ENCODE measurements at regions not wholly inside any gene's neighbourhood (a gene's known extent, or its start where the extent isn't known, plus 50 kb on each side); places are given as distances from the start of the nearest gene placed in this dataset.
"Not testable (repeated sequence)": the region's sequence is repeated elsewhere in the genome, so short reads cannot be mapped to it uniquely, and the experiment has no call there.

DNA sequence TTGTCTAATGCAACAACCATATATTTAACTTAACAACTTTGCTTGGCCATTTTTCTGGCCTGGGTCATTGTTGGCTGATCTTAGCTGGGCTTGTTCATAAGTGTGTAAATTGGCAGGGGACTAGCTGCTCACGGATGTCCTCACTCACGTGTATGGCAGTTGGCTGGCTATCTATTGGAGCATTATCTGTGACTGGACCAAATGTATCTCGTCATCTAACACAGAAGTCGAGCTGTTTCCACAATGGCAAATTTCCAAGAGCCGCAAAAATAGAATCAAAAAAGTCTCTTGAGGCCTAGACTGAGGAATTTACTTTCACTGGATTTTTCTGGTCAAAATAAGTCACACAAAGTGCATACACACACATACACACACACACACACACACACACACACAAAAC is 893.3 kb downstream of the FAM181B start:
- in situ Hi-C loops (cut with HindIII; ENCODE audit: low pct_unique_long_range_greater_than_20kb, low sequenced_read_pairs): no loop called here
- TF ChIP-seq JUND (IDR thresholded peaks at IDR 0.05; ENCODE audit: low read depth): no peak
- no peak for DNase-seq (ENCODE audit: low read depth in 1 of 2, low spot score in 1 of 2)

DNA sequence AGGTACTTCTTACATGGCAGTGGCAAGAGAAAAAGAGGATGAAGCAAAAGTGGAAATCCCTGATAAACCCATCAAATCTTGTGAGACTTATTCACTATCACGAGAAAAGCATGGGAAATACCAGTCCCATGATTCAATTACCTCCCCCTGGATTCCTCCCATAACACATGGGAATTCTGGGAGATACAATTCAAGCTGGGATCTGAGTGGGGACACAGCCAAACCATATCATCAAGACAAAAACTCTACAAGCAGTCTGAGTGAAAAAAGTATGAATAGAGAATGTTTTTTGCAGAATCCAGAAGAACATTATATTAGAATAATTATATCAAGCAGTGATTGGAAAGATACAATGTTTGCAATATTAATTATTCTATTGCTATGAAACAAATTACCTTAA is 893.7 kb downstream of the FAM181B start:
- no peak for DNase-seq (ENCODE audit: low read depth in 1 of 2, low spot score in 1 of 2)
- no peak for TF ChIP-seq JUND (IDR thresholded peaks at IDR 0.05; ENCODE audit: low read depth)
- in situ Hi-C loops (cut with HindIII; ENCODE audit: low pct_unique_long_range_greater_than_20kb, low sequenced_read_pairs): no loop called here

DNA sequence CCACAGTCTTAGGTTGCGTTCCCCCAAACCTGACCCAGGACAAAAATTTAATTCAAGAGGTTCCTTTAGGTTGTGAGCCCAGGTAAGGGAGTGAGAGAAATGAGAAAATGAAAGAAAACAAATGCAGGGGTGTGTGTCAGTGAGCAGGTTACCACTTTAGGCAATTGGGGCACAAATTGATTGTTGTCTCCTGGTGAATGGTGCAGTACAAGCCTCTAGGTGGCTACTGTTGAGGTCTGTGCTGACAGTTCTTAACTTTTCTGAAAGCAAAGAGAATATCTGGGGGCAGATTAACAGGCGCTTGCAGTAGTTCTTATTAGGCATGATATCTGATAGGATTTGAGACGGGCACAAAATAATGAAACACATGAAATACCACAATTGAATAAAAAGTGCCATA is 894.6 kb downstream of the FAM181B start:
- no peak for TF ChIP-seq JUND (IDR thresholded peaks at IDR 0.05; ENCODE audit: low read depth)
- in situ Hi-C loops (cut with HindIII; ENCODE audit: low pct_unique_long_range_greater_than_20kb, low sequenced_read_pairs): no loop called here
- peak in 1 of 2 experiments; percentile 19 for DNase-seq (ENCODE audit: low read depth in 1 of 2, low spot score in 1 of 2)

DNA sequence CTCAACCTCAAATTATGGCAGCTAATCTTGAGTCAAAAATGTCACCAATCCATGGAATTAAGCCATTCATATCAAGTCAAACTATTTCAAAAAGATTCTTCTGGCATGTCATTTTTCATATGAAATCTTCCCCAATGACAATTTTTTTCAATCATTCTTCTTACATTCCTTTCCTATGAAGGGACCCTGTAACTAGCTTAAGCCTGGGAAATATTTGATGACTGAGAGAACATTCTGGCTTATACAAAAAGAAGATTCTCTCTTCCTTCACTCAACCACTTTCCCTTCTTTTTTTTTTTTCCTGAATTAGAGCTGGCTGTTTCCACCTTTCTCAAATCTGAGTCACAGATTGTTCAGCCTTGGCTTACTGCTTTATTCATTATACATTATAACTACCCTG is 903.7 kb downstream of the FAM181B start:
- no peak for DNase-seq (ENCODE audit: low read depth in 1 of 2, low spot score in 1 of 2)
- in situ Hi-C loops (cut with HindIII; ENCODE audit: low pct_unique_long_range_greater_than_20kb, low sequenced_read_pairs): no loop called here
- TF ChIP-seq JUND (IDR thresholded peaks at IDR 0.05; ENCODE audit: low read depth): no peak

DNA sequence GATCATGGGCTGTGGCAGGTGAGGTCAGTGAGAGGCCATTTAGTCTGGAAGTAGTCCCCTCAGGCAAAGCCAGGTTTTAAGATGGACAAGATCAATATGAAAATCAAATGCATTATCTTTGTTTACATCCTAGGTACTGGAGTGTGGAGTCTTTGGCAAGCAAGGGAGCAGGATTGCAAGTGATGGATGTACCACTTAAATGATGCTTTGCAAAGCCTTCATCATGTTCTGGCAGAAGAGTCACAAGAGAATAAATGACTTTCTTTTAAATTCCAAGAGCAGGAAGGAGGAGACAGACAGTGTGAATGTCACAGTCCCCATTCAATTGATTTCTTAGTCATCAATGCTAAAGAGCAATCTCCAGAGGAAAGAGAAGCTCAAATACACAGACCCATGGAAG is 908.3 kb downstream of the FAM181B start:
- in situ Hi-C loops (cut with HindIII; ENCODE audit: low pct_unique_long_range_greater_than_20kb, low sequenced_read_pairs): no loop called here
- no peak for DNase-seq (ENCODE audit: low read depth in 1 of 2, low spot score in 1 of 2)
- TF ChIP-seq JUND (IDR thresholded peaks at IDR 0.05; ENCODE audit: low read depth): no peak

DNA sequence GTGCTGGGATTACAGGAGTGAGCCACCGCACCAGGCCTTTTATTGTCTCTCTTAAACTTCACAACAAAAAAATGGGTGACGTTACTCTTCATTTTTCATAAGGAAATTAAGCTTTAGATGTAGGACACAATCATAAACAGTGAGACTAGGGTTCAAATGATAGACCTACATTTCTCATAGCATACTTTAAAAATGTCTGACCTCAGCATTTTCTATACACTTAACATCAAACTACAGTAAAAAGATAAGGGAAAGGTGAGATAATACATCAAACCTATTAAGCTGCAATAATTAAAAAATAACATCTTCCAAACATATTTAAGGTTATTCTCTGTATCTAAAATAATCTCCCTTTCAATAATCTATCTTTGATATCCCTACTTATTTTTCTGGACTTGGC is 914.2 kb downstream of the FAM181B start:
- in situ Hi-C loops (cut with HindIII; ENCODE audit: low pct_unique_long_range_greater_than_20kb, low sequenced_read_pairs): no loop called here
- no peak for TF ChIP-seq JUND (IDR thresholded peaks at IDR 0.05; ENCODE audit: low read depth)
- no peak for DNase-seq (ENCODE audit: low read depth in 1 of 2, low spot score in 1 of 2)

DNA sequence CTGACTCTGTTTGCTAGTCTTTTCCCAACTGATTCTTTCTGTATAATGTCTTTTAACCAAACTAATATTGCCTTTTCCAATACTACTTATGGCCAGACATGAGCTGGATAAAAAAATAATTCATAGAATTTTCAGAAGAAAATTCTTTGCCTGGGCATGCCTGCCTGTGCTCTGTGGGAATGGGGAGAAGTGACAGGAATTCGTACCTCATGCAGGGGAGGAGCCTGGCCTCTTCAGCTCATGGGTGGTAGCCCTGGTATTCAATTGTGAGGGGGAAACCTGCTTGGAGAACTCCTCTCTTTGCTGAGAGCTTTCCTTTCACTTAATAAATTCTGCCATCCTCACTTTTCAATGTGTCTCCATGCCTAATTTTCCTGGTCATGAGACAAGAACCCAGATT is 928.8 kb downstream of the FAM181B start:
- TF ChIP-seq JUND (IDR thresholded peaks at IDR 0.05; ENCODE audit: low read depth): no peak
- in situ Hi-C loops (cut with HindIII; ENCODE audit: low pct_unique_long_range_greater_than_20kb, low sequenced_read_pairs): no loop called here
- DNase-seq (ENCODE audit: low read depth in 1 of 2, low spot score in 1 of 2): no peak

DNA sequence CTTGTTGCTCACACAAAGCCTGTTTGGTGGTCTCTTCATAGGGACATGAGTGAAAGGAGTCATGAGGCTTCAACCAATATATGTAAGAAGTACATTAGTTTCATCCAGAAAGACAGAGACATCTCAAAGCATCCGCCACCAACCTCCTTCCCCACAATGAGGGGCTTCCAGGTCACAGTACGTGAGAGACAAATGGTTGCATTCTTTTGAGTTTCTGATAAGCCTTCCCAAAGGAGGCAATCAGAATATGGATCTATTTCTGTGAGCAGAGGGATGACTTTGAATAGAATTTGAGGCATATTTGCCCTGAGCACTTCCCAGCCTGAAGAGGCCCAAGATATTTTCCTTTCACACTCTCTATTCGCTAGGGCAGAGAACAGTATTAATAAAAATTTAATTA is 931.1 kb downstream of the FAM181B start:
- no peak for TF ChIP-seq JUND (IDR thresholded peaks at IDR 0.05; ENCODE audit: low read depth)
- in situ Hi-C loops (cut with HindIII; ENCODE audit: low pct_unique_long_range_greater_than_20kb, low sequenced_read_pairs): no loop called here
- DNase-seq (ENCODE audit: low read depth in 1 of 2, low spot score in 1 of 2): no peak

DNA sequence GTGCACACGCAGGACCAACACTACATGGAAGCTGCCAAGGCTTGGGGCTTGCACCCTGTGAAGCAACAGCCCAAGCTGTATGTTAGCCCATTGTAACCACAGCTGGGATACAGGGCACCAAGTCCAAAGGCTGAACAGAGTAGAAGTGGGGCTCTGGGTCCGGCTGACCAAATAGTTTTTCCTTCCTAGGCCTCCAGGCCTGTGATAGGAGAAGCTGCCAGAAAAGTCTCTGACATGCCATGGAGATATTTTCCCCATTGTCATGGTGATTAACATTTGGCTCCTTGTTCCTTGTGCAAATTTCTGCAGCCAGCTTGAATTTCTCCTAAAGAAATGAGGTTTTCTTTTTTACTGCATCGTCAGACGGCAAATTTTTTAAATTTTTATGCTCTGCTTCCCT is 941.2 kb downstream of the FAM181B start:
- no peak for DNase-seq (ENCODE audit: low read depth in 1 of 2, low spot score in 1 of 2)
- no peak for TF ChIP-seq JUND (IDR thresholded peaks at IDR 0.05; ENCODE audit: low read depth)
- in situ Hi-C loops (cut with HindIII; ENCODE audit: low pct_unique_long_range_greater_than_20kb, low sequenced_read_pairs): no loop called here

DNA sequence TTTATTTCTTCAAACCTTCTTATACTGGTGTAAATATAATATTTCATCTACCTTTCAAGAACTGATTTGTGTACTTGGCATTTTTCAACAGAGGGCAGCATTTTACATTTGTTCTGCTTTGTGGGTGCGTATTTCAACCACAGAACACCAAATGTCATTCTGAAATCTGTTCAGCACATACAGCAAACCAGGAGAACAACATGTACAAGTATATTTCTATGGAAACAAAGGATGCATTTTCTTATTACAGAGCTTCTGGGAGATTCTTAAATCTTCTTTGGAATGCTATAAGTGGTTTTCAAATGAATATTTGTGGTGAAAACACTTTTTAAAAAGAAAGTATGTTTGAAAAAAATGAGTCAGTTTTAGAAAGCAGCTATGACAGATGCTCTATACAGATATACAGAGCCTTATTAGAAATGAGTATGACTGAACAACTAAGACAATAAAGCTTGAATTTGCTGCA is 946.0 kb downstream of the FAM181B start:
- no peak for TF ChIP-seq JUND (IDR thresholded peaks at IDR 0.05; ENCODE audit: low read depth)
- in situ Hi-C loops (cut with HindIII; ENCODE audit: low pct_unique_long_range_greater_than_20kb, low sequenced_read_pairs): no loop called here
- peak; percentile 1 to 58 for DNase-seq (ENCODE audit: low read depth in 1 of 2, low spot score in 1 of 2)

DNA sequence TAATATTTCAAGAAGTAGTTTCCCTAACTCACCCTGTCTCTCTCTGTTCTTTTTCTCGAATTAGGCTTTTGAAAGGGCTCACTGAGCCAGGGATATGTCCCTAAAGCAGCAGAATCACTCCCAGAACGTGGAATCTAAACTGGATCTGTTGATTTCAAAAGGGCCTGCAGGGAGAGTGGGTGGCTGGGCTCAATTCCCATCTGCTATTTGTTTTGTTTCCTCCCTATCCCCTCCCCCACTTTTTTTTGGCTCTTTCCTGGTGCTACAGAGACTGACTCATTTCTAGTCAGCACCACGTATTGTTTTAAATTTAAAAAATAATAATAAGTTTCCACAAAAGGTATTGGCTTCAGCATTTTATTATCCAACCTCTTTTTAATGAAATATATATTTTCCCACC is 961.5 kb downstream of the FAM181B start:
- no peak for DNase-seq (ENCODE audit: low read depth in 1 of 2, low spot score in 1 of 2)
- in situ Hi-C loops (cut with HindIII; ENCODE audit: low pct_unique_long_range_greater_than_20kb, low sequenced_read_pairs): no loop called here
- no peak for TF ChIP-seq JUND (IDR thresholded peaks at IDR 0.05; ENCODE audit: low read depth)

DNA sequence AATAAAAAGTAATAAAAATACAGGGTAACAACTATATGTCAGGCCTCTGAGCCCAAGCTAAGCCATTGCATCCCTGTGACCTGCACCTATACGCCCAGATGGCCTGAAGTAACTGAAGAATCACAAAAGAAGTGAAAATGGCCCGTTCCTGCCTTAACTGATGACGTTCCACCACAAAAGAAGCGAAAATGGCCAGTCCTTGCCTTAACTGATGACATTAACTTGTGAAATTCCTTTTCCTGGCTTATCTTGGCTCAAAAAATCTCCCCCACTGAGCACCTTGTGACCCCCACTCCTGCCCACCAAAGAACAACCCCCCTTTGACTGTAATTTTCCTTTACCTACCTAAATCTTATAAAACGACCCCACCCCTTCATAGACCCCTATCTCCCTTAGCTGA is 963.8 kb downstream of the FAM181B start:
- DNase-seq (ENCODE audit: low read depth in 1 of 2, low spot score in 1 of 2); in situ Hi-C loops (cut with HindIII; ENCODE audit: low pct_unique_long_range_greater_than_20kb, low sequenced_read_pairs): not testable (repeated sequence)

DNA sequence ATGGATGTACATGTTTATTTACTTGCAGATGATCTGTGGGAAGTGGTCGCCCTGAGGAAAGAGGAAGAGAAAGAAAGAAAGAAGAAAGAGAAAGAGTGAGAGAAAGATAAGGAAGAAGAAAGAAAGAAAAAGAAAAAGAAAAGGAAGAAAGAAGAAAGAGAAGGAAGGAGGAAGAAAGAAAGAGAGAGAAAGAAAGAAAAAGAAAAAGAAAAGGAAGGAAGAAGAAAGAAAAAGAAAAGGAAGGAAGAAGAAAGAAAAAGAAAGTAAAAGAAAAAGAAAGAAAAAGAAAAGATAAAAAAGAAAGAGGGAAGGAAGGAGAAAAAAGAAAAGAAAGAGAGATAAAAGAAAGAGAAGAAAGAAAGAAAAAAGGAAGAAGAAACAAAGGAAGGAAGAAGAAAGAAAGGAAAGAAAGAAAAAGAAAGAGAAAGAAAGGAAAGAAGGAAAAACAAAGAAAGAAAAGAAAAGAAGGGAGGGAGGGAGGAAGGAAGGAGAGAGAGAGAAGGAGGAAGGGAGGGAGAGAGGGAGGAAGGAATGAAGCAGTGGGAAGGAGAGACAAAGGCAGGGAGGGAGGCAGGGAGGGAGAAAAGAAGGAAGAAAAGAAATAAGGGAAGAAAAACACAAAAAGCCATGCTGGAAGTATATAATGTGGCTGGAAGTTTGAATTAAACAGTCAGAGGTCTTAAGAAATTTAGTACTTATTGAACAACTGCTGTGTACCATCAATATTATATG is 976.6 kb downstream of the FAM181B start:
- no peak for DNase-seq (ENCODE audit: low read depth in 1 of 2, low spot score in 1 of 2)
- in situ Hi-C loops (cut with HindIII; ENCODE audit: low pct_unique_long_range_greater_than_20kb, low sequenced_read_pairs): no loop called here
- no peak for TF ChIP-seq JUND (IDR thresholded peaks at IDR 0.05; ENCODE audit: low read depth)

DNA sequence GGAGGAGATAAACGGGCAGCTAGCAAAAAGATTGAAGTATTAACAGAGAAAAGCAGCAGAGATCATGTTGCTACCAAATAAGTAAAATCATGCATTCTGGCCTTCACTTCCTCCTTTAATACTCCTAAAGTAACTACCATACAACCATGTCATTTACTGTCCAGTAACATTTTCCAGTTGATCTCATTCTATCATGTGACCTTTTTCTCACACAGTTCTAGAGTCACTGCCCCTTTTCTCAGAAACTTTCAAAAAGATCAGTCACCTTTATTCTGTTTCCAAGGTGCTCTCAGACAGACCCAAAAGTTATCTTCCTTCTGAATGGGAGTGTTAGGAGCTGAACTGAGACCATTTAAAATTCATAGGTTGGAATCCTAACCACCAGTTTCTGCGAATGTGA is 984.4 kb downstream of the FAM181B start:
- DNase-seq (ENCODE audit: low read depth in 1 of 2, low spot score in 1 of 2): no peak
- in situ Hi-C loops (cut with HindIII; ENCODE audit: low pct_unique_long_range_greater_than_20kb, low sequenced_read_pairs): no loop called here
- TF ChIP-seq JUND (IDR thresholded peaks at IDR 0.05; ENCODE audit: low read depth): no peak
